Mesodermal cell (in vitro differentiated cells): ENCODE measurements at regions not wholly inside any gene's neighbourhood (a gene's known extent, or its start where the extent isn't known, plus 50 kb on each side); places are given as distances from the start of the nearest gene placed in this dataset.

Source experiments
- H3K27ac ChIP-seq: 2 replicates; pipeline ENCODE4 v1.7.0; 2013; ENCODE audit warnings: mild to moderate bottlenecking, low read depth, low read length, moderate library complexity; ENCODE audit not compliant: severe bottlenecking
- H3K36me3 ChIP-seq: 2 replicates; pipeline ENCODE4 v1.7.1; 2013; ENCODE audit warnings: mild to moderate bottlenecking, low read length, moderate library complexity; ENCODE audit not compliant: control insufficient read depth, insufficient read depth
- H3K4me1 ChIP-seq: one replicate; pipeline ENCODE4 v1.7.1; 2013; ENCODE audit warnings: mild to moderate bottlenecking, low read length; ENCODE audit not compliant: insufficient read depth, control insufficient read depth, poor library complexity, severe bottlenecking
- H3K4me3 ChIP-seq: 2 replicates; pipeline ENCODE4 v1.7.0; 2013; ENCODE audit warnings: low read length, control low read depth, mild to moderate bottlenecking; ENCODE audit not compliant: insufficient read depth, poor library complexity, severe bottlenecking; ENCODE audit errors: extremely low read depth
- H3K9me3 ChIP-seq: 2 replicates; pipeline ENCODE4 v1.7.1; 2013; ENCODE audit warnings: mild to moderate bottlenecking, low read length, moderate library complexity; ENCODE audit not compliant: control insufficient read depth
- WGBS, 2 experiments: methylation state at CpG; one replicate each; pipeline ENCODE4 v1.1.5; 2013; ENCODE audit warnings: missing lambda C conversion rate in 2 of 2; ENCODE audit not compliant: insufficient coverage in 2 of 2; 5-methylcytosine and 5-hydroxymethylcytosine counted together

GRCh38 chr9:136596630-136597031, 50.8 kb upstream of the NOTCH1 start:
- Histone ChIP-seq H3K9me3 (no peaks in the 10 kb centered on the region), H3K27ac (peak overlapping the region; percentile 37), H3K4me1 (peaks cover 26% of the 10 kb centered on the region), H3K36me3 (no peaks in the 10 kb centered on the region), H3K4me3 (no peak overlapping the region)
- WGBS, 2 experiments, result 89 to 93% methylated on average over 9 to 16 of the region's 16 CpGs

DNA sequence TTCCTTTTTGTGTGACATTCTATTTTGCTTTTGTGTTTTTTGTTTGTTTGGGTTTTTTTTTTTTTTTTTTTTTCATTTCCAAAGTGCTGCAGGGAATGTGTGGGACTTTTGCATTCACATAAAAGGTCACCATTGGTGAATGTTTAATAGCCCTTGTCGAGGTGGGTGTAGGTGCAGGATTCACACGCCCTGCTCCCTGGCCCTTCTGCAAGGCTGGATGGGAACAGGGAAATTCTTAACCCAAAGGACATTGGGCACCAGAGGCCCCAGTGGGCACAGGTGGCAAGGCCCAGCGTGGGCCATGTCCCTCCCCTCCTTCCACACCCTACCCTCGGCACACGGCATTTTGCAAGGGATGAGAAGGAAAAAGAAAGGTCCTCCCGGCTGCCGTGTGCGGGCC, 50.4 kb upstream of the NOTCH1 start:
- Histone ChIP-seq H3K9me3 (no peaks in the 10 kb centered on the region), H3K36me3 (no peaks in the 10 kb centered on the region), H3K4me3 (no peak overlapping the region), H3K27ac (peak overlapping the region; percentile 37), H3K4me1 (peaks cover 26% of the 10 kb centered on the region)
- WGBS, 2 experiments, result 86 to 100% methylated on average over 1 to 2 of the region's 8 CpGs

DNA sequence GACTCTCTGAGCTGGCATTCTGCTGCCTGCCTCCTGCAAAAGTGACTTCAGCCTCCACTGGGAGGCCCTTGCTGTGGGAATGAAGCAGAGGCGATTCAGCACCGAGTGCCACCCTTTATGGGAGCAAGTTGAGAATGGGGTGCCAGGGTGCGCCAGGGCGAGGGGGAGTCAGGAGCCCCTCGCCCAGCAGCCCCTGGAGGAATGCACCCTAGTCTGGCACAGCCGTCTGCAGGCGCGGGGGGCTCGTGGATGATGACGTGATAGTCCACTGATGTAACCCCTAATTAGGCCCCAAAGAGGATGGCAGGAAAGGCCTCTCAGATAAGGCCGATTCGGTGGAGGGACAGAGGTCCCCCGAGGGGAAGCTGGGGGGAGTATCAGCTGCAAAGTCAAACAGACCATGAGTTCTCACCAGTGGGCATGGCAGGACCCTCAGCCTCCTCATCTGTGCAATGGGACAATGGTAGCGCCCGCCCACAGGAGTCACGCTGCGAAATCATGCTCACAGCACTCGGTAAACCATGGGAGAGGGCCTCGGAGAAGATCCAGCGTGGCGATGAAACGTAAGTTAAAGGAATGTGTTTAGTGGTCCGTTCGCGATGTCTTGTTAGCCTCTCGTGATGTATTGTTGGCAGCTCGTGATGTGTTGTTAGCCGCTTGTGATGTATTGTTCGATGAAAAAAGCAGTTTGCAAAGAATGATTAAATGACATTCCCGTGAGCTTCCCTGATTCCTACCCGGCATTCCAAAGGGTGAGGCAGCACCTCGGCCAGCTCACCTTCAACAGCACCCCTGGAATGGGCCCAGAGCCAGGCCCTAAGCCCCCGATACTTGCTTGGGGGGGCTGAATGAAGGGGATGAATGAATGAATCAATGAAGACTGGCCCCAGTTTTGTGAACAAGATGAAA, 49.7 kb upstream of the NOTCH1 start:
- 87% methylated on average over 30 to 32 of the region's 33 CpGs for WGBS, 2 experiments
- H3K4me3 ChIP-seq, result no peak overlapping the region
- no peaks in the 10 kb centered on the region for H3K9me3 ChIP-seq
- no peaks in the 10 kb centered on the region for H3K36me3 ChIP-seq
- H3K27ac ChIP-seq, result no peak overlapping the region
- peaks cover 26% of the 10 kb centered on the region for H3K4me1 ChIP-seq
